HepG2 (cell line): ENCODE measurements at regions not wholly inside any gene's neighbourhood (a gene's known extent, or its start where the extent isn't known, plus 50 kb on each side); places are given as distances from the start of the nearest gene placed in this dataset.
A peak's percentile ranks its signal among the peaks of the same experiment; 100 is the strongest.

ENCODE experiments used
- ATAC-seq: fragments of 200-7000 bp; cut with Tn5 transposase; 3 replicates; pipeline ENCODE4 v1.9.1; 2020; ENCODE audit warnings: mild to moderate bottlenecking, moderate library complexity
- BruUV-seq: library from RNA; stranded (reverse); fragments of 400-500 nt; replicated peaks from 2 replicates; lab custom pipeline; 2021; lab: Mats Ljungman, UMichigan
- CTCF ChIA-PET: fragments of 300-600 bp; formaldehyde crosslinking; extraction: SDS; loops from one replicate; lab custom pipeline; 2021; ENCODE audit warnings: low total read pairs, inconsistent platforms, low intra/inter-chr PET ratio; lab: Yijun Ruan, JAX
- POLR2A ChIA-PET: fragments of 350-600 bp; sonication (Branson Sonifier 250); formaldehyde crosslinking; loops from one replicate; lab custom pipeline; 2020; ENCODE audit warnings: antibody characterized with exemption, inconsistent platforms; lab: Yijun Ruan, JAX
- DNase-seq: peaks from one replicate; pipeline ENCODE4 v3.0.0-alpha.2; 2015; ENCODE audit warnings: low spot score
- FAIRE-seq: peaks from 3 replicates; lab custom pipeline; 2011; peaks lifted over from hg19 to GRCh38; lab: Jason Lieb, UNC
- H2AFZ ChIP-seq: one replicate; pipeline ENCODE4 v1.6.1; 2011; ENCODE audit warnings: low read length, inconsistent platforms
- H3K27ac ChIP-seq: fragments of 300-600 bp; 3 replicates; pipeline ENCODE4 v1.8.0; 2011; ENCODE audit warnings: mixed run types, mild to moderate bottlenecking, mixed read lengths, low read length, inconsistent platforms; ENCODE audit not compliant: insufficient read depth; ENCODE audit errors: extremely low read length
- H3K27me3 ChIP-seq, 2 experiments: fragments of 200-600 bp in 1 of 2; 2 replicates in 1 of 2; 3 replicates in 1 of 2; pipeline versions ENCODE4 v1.6.0 to v1.8.0; 2011; ENCODE audit warnings: low read length in 2 of 2, mild to moderate bottlenecking in 2 of 2, moderate library complexity in 2 of 2, inconsistent platforms in 1 of 2; ENCODE audit not compliant: insufficient read depth in 2 of 2, control insufficient read depth in 1 of 2
- H3K36me3 ChIP-seq, 2 experiments: fragments of 200-600 bp in 1 of 2; replicated peaks in 1 of 2; 2 replicates in 1 of 2; 3 replicates in 1 of 2; pipeline versions ENCODE4 v1.5.1 to v1.8.0; 2011; ENCODE audit warnings: low read length in 2 of 2, inconsistent platforms in 1 of 2; ENCODE audit not compliant: insufficient read depth in 2 of 2, control insufficient read depth in 1 of 2
- H3K4me1 ChIP-seq: 2 replicates; pipeline ENCODE4 v1.5.1; 2012; ENCODE audit warnings: low read length, inconsistent platforms; ENCODE audit not compliant: insufficient read depth
- H3K4me2 ChIP-seq: 2 replicates; pipeline ENCODE4 v1.6.0; 2011; ENCODE audit warnings: low read depth, low read length, inconsistent platforms
- H3K4me3 ChIP-seq, 3 experiments: fragments of 200-600 bp in 1 of 3; sonication (generic), shearing (Covaris generic) in 1 of 3; replicated peaks in 1 of 3; 2 replicates each; pipeline ENCODE4 v1.5.1; 2011 to 2016; ENCODE audit warnings: low read length in 3 of 3, inconsistent platforms in 2 of 3, low read depth in 2 of 3, mild to moderate bottlenecking in 2 of 3, control low read depth in 1 of 3, mixed read lengths in 1 of 3; ENCODE audit not compliant: insufficient read depth in 1 of 3
- H3K79me2 ChIP-seq: one replicate; pipeline ENCODE4 v1.6.1; 2011; ENCODE audit warnings: low read length, inconsistent platforms; ENCODE audit not compliant: insufficient read depth
- H3K9ac ChIP-seq: 2 replicates; pipeline ENCODE4 v1.6.0; 2011; ENCODE audit warnings: mild to moderate bottlenecking, low read depth, low read length, inconsistent platforms; ENCODE audit not compliant: insufficient read depth
- H3K9me3 ChIP-seq: 2 replicates; pipeline ENCODE4 v1.5.1; 2012; ENCODE audit warnings: mild to moderate bottlenecking, low read length
- H4K20me1 ChIP-seq: 2 replicates; pipeline ENCODE4 v1.6.0; 2011; ENCODE audit warnings: inconsistent platforms, mild to moderate bottlenecking, low read length, moderate library complexity; ENCODE audit not compliant: insufficient read depth
- ARNT2 ChIP-seq: sonication (generic); formaldehyde crosslinking; IDR thresholded peaks from 2 replicates; pipeline ENCODE4 v1.8.0; 2022; ENCODE audit warnings: mild to moderate bottlenecking, low read depth, missing genetic modification reagents, moderate library complexity
- ATF2 ChIP-seq: sonication (generic); formaldehyde crosslinking; IDR thresholded peaks from 2 replicates; pipeline ENCODE4 v1.4.0; 2020; ENCODE audit warnings: missing genetic modification reagents
- ETV6 ChIP-seq: sonication (generic); formaldehyde crosslinking; conservative IDR thresholded peaks from 2 replicates; pipeline ENCODE4 v1.4.0; 2020; ENCODE audit warnings: missing genetic modification reagents
- IKZF5 ChIP-seq: IDR thresholded peaks from 2 replicates; pipeline ENCODE4 v1.6.1; 2018; ENCODE audit warnings: missing genetic modification reagents, mild to moderate bottlenecking, missing compliant biosample characterization
- KDM5A ChIP-seq: fragments of 200-600 bp; sonication (generic); IDR thresholded peaks from 2 replicates; pipeline ENCODE4 v1.7.0; 2018; ENCODE audit warnings: antibody characterized with exemption, mild to moderate bottlenecking, low read length, borderline replicate concordance
- MBNL3 ChIP-seq: fragments of 250-450 bp; sonication (Bioruptor Pico); conservative IDR thresholded peaks from 2 replicates; pipeline ENCODE4 v1.8.0; 2022; ENCODE audit warnings: mild to moderate bottlenecking, inconsistent platforms
- RFX1 ChIP-seq: fragments of 450-650 bp; IDR thresholded peaks from 2 replicates; pipeline ENCODE4 v1.6.1; 2017
- SMC3 ChIP-seq: IDR thresholded peaks from 2 replicates; pipeline ENCODE4 v1.6.1; 2011; ENCODE audit warnings: low read length, improper control_type of control experiment
- SMYD3 ChIP-seq: sonication (generic); formaldehyde crosslinking; IDR thresholded peaks from 2 replicates; pipeline ENCODE4 v1.8.1; 2023; ENCODE audit warnings: mild to moderate bottlenecking, missing genetic modification reagents
- SNAPC2 ChIP-seq: sonication (generic); formaldehyde crosslinking; IDR thresholded peaks from 2 replicates; pipeline ENCODE4 v1.8.1; 2022; ENCODE audit warnings: mild to moderate bottlenecking, missing genetic modification reagents
- TFDP2 ChIP-seq: sonication (generic); formaldehyde crosslinking; IDR thresholded peaks from 2 replicates; pipeline ENCODE4 v1.4.0; 2020; ENCODE audit warnings: missing genetic modification reagents
- ZNF501 ChIP-seq: sonication (generic); formaldehyde crosslinking; IDR thresholded peaks from 2 replicates; pipeline ENCODE4 v1.5.1; 2020; ENCODE audit warnings: mild to moderate bottlenecking, moderate library complexity, missing genetic modification reagents
- ZNF543 ChIP-seq: sonication (generic); formaldehyde crosslinking; IDR thresholded peaks from 2 replicates; pipeline ENCODE4 v1.4.0; 2020; ENCODE audit warnings: mild to moderate bottlenecking, missing genetic modification reagents
- ZNF75D ChIP-seq: sonication (generic); formaldehyde crosslinking; IDR thresholded peaks from 2 replicates; pipeline ENCODE4 v1.8.1; 2023; ENCODE audit warnings: missing genetic modification reagents, mild to moderate bottlenecking, borderline replicate concordance
- ZNF772 ChIP-seq: sonication (generic); formaldehyde crosslinking; IDR thresholded peaks from 2 replicates; pipeline ENCODE4 v1.5.0; 2020; ENCODE audit warnings: mild to moderate bottlenecking, missing genetic modification reagents
- WGBS: methylation state at CpG from one replicate; pipeline ENCODE4 v1.1.6; 2017; ENCODE audit warnings: low lambda C conversion rate; 5-methylcytosine and 5-hydroxymethylcytosine counted together
- in situ Hi-C: cut with HindIII; loops from 2 replicates; pipeline ENCODE4 v1.10.0; 2017; ENCODE audit warnings: low pct_unique_long_range_greater_than_20kb; ENCODE audit not compliant: extremely low pct_ligation_motif_present
- intact Hi-C: fragments of 100-400 bp; cut with micrococcal nuclease; formaldehyde crosslinking; loops from one replicate; pipeline ENCODE4 v1.10.0; 2022; ENCODE audit not compliant: unreplicated experiment

- intact Hi-C loops (no loop called here), in situ Hi-C loops (loop anchor here (5.0 kb wide), 1 partner anchor 199 kb away; no protein-coding TSS in a partner anchor)
- DNase-seq: no peak
- H3K4me2 ChIP-seq: no peak overlapping the region
- no peak overlapping the region for H2AFZ ChIP-seq
- CTCF ChIA-PET: no interaction called here
- H3K9ac ChIP-seq: no peak overlapping the region
- no peaks in the 10 kb centered on the region for H3K27me3 ChIP-seq
- TF ChIP-seq ZNF501 (CRISPR knock-in tag): 0 out of 2 replicates have a peak, but pooled peaks have one; percentile 32
- no peak for TF ChIP-seq ETV6
- TF ChIP-seq SMYD3 (CRISPR knock-in tag): no peak
- peaks cover 98% of the 10 kb centered on the region for H3K4me1 ChIP-seq
- H3K79me2 ChIP-seq: no peaks in the 10 kb centered on the region
- BruUV-seq: no TSS peak
- no peak for ATAC-seq
- no peak overlapping the region for H3K4me3 ChIP-seq
- H4K20me1 ChIP-seq: no peaks in the 10 kb centered on the region
- no peak for FAIRE-seq
- POLR2A ChIA-PET: interaction anchor here (0.9 to 1.5 kb wide), 3 partner anchors 12 to 64 kb away, joined by 3 to 4 read pairs (median 3); no protein-coding TSS in a partner anchor
- no peaks in the 10 kb centered on the region for H3K9me3 ChIP-seq
- H3K27ac ChIP-seq: peak overlapping the region; percentile 27
- no peaks in the 10 kb centered on the region for H3K36me3 ChIP-seq
- 57% methylated on average over 6 of the region's 6 CpGs for WGBS
Observed at GRCh38 chr20:50386641-50386960, 123.6 kb upstream of the PTPN1 start.

GRCh38 chr20:50387218-50387995 lies 122.8 kb upstream of the PTPN1 start:
- ChIA-PET POLR2A (interaction anchor here (1.1 to 1.5 kb wide), 7 partner anchors 11 to 200 kb away, joined by 3 to 6 read pairs (median 3); no protein-coding TSS in a partner anchor), CTCF (no interaction called here)
- H3K4me2 ChIP-seq: no peak overlapping the region
- BruUV-seq: no TSS peak
- H3K4me1 ChIP-seq: peaks cover 98% of the 10 kb centered on the region
- 95% methylated on average over 21 of the region's 21 CpGs for WGBS
- intact Hi-C loops (no loop called here), in situ Hi-C loops (loop anchor here (5.0 kb wide), 1 partner anchor 200 kb away; no protein-coding TSS in a partner anchor)
- no peaks in the 10 kb centered on the region for H3K79me2 ChIP-seq
- peak overlapping the region; percentile 31; the same call in 1 of the 2 replicates for H3K9ac ChIP-seq
- H4K20me1 ChIP-seq: no peaks in the 10 kb centered on the region
- no peaks in the 10 kb centered on the region for H3K27me3 ChIP-seq
- DNase-seq (no peak), FAIRE-seq (no peak), ATAC-seq (no peak)
- H2AFZ ChIP-seq: no peak overlapping the region
- no peaks in the 10 kb centered on the region for H3K9me3 ChIP-seq
- no peak overlapping the region for H3K4me3 ChIP-seq
- peak overlapping the region; percentile 95 for H3K27ac ChIP-seq
- no peaks in the 10 kb centered on the region for H3K36me3 ChIP-seq
- TF ChIP-seq SMC3 (no peak), KDM5A (no peak), ARNT2 (CRISPR knock-in tag) (no peak), ZNF772 (no peak), ATF2 (no peak), ZNF75D (CRISPR knock-in tag) (no peak), RFX1 (no peak), TFDP2 (CRISPR knock-in tag) (no peak), IKZF5 (no peak), SNAPC2 (CRISPR knock-in tag) (no peak), ZNF543 (CRISPR knock-in tag) (0 out of 2 replicates have a peak, but pooled peaks have one; percentile 40), MBNL3 (no peak)
